ENCODE measurements at regions not wholly inside any gene's neighbourhood (a gene's known extent, or its start where the extent isn't known, plus 50 kb on each side); places are given as distances from the start of the nearest gene placed in this dataset.

DNA sequence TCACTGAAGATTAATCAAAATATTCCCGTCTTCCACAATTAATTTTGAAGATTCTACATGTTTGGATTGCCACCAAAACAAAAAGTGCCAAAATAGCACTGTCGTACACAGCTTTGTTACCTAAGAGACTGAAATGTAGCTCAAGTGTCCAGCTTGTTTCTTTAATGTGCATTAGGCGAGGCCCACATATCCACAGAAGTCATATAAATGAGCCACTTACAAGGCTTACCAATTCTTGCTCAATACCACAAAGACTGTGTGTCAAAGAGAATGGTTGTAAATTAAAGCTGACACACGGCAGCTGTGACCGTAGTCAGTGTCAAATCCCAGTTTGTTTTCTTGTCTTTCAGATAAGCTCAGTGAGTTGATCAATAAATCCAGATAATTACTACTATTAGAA, 639.4 kb upstream of the TBL1XR1 start:
- no peaks in the 10 kb centered on the region for H4K20me1 ChIP-seq (ENCODE audit: control insufficient read depth, insufficient read depth, low read length, poor library complexity, severe bottlenecking)
- POLR2A ChIA-PET, result no interaction called here
- CTCF ChIA-PET, result no interaction called here

DNA sequence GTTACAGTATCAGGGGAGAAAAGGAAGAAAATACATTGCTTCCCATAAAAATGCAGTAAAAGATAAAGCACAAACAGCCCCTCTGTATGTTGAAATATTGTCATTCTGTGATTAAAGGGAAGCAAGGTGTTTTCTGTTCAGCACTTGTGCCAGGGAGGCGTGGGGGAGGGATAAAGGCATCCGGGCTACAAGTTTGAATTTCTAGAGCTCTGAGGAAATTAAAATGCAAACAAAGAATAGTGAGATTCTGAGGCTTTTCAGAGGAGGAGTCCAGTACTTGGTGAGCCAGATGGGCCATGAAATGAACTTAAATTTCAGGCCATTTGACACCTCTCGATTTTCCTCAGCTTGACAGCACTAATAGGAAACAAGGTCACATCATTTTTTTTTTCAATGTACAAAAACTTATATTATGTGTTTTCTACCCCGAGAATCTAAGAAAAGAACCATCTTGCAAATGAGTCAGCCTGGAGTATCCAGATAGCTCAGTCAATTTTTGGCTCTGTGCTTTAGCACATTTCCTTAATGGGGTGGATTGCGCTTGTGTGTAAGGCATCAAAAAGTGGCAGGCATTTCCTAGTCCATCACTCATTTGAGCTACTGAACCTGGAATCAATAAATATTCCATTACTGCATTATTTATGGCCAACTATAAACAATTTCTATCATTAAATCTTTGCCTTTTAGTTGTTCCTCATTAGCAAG, 640.8 kb upstream of the TBL1XR1 start:
- H3K4me1 ChIP-seq (ENCODE audit: control insufficient read depth in 2 of 2, insufficient read depth in 2 of 2, low read length in 2 of 2), result no peaks in the 10 kb centered on the region
- H3K9me3 ChIP-seq (ENCODE audit: control extremely low read depth in 1 of 3, control insufficient read depth in 2 of 3, insufficient read depth in 1 of 3, low read length in 2 of 3), result no peaks in the 10 kb centered on the region
- H3K9me3 Mint-ChIP-seq (ENCODE audit: insufficient read depth), result no peaks in the 10 kb centered on the region
- no peak overlapping the region for H3K27ac Mint-ChIP-seq
- intact Hi-C loops (cut with micrococcal nuclease), result no loop called here
- H3K79me2 ChIP-seq (ENCODE audit: control insufficient read depth, insufficient read depth, low read length), result no peaks in the 10 kb centered on the region
- no peak overlapping the region for H3K4me2 ChIP-seq (replicated peaks; ENCODE audit: low read depth, low read length, poor library complexity, severe bottlenecking)
- H3K9ac ChIP-seq (ENCODE audit: low read length), result no peak overlapping the region
- H3K36me3 ChIP-seq (replicated peaks in 1 of 2; ENCODE audit: control extremely low read depth in 1 of 2, control insufficient read depth in 1 of 2, extremely low read depth in 1 of 2, insufficient read depth in 2 of 2, low read length in 1 of 2), result no peaks in the 10 kb centered on the region
- ChIA-PET CTCF (no interaction called here), POLR2A (no interaction called here)
- no peak overlapping the region for H3K4me3 ChIP-seq (ENCODE audit: control extremely low read depth in 1 of 5, extremely low read depth in 1 of 5, insufficient read depth in 1 of 5, low read depth in 2 of 5, low read length in 4 of 5)
- no peak overlapping the region for H3K27ac ChIP-seq (ENCODE audit: low read length in 2 of 2)
- no peak overlapping the region for H3K4me3 Mint-ChIP-seq
- no peaks in the 10 kb centered on the region for H3K27me3 ChIP-seq (replicated peaks in 1 of 4; ENCODE audit: control extremely low read depth in 1 of 4, control insufficient read depth in 3 of 4, insufficient read depth in 4 of 4, low read length in 3 of 4)
- ATAC-seq (ENCODE audit: low read depth) (no peak), DNase-seq (no peak)
- TF ChIP-seq, protein P1, sequence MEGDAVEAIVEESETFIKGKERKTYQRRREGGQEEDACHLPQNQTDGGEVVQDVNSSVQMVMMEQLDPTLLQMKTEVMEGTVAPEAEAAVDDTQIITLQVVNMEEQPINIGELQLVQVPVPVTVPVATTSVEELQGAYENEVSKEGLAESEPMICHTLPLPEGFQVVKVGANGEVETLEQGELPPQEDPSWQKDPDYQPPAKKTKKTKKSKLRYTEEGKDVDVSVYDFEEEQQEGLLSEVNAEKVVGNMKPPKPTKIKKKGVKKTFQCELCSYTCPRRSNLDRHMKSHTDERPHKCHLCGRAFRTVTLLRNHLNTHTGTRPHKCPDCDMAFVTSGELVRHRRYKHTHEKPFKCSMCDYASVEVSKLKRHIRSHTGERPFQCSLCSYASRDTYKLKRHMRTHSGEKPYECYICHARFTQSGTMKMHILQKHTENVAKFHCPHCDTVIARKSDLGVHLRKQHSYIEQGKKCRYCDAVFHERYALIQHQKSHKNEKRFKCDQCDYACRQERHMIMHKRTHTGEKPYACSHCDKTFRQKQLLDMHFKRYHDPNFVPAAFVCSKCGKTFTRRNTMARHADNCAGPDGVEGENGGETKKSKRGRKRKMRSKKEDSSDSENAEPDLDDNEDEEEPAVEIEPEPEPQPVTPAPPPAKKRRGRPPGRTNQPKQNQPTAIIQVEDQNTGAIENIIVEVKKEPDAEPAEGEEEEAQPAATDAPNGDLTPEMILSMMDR (IDR thresholded peaks at IDR 0.05), result no peak
- no peak for TF ChIP-seq EZH2 (IDR thresholded peaks at IDR 0.05; ENCODE audit: borderline replicate concordance, insufficient read depth, low read depth, low read length, poor library complexity, severe bottlenecking)
- no peaks in the 10 kb centered on the region for H3K4me1 Mint-ChIP-seq
- peaks cover 16% of the 10 kb centered on the region for H3K27me3 Mint-ChIP-seq
- H4K20me1 ChIP-seq (ENCODE audit: control insufficient read depth, insufficient read depth, low read length, poor library complexity, severe bottlenecking), result no peaks in the 10 kb centered on the region
- no peak overlapping the region for H2AFZ ChIP-seq (ENCODE audit: insufficient read depth, low read depth, low read length, poor library complexity, severe bottlenecking)
- WGBS (ENCODE audit: insufficient coverage), result 74% methylated on average over 3 of the region's 5 CpGs

More for the DNA sequence above, 639.4 kb upstream of the TBL1XR1 start:
- no peak overlapping the region for H2AFZ ChIP-seq (ENCODE audit: insufficient read depth, low read depth, low read length, poor library complexity, severe bottlenecking)
- no peak overlapping the region for H3K9ac ChIP-seq (ENCODE audit: low read length)
- DNase-seq, result no peak
- Mint-ChIP-seq H3K27ac (no peak overlapping the region), H3K9me3 (ENCODE audit: insufficient read depth) (no peaks in the 10 kb centered on the region), H3K4me1 (no peaks in the 10 kb centered on the region), H3K4me3 (no peak overlapping the region), H3K27me3 (peaks cover 14% of the 10 kb centered on the region)
- H3K4me2 ChIP-seq (replicated peaks; ENCODE audit: low read depth, low read length, poor library complexity, severe bottlenecking), result no peak overlapping the region
- no peaks in the 10 kb centered on the region for H3K36me3 ChIP-seq (replicated peaks in 1 of 2; ENCODE audit: control extremely low read depth in 1 of 2, control insufficient read depth in 1 of 2, extremely low read depth in 1 of 2, insufficient read depth in 2 of 2, low read length in 1 of 2)
- no peaks in the 10 kb centered on the region for H3K9me3 ChIP-seq (ENCODE audit: control extremely low read depth in 1 of 3, control insufficient read depth in 2 of 3, insufficient read depth in 1 of 3, low read length in 2 of 3)
- H3K4me3 ChIP-seq (ENCODE audit: control extremely low read depth in 1 of 5, extremely low read depth in 1 of 5, insufficient read depth in 1 of 5, low read depth in 2 of 5, low read length in 4 of 5), result no peak overlapping the region
- intact Hi-C loops (cut with micrococcal nuclease), result no loop called here
- no peaks in the 10 kb centered on the region for H3K27me3 ChIP-seq (replicated peaks in 1 of 4; ENCODE audit: control extremely low read depth in 1 of 4, control insufficient read depth in 3 of 4, insufficient read depth in 4 of 4, low read length in 3 of 4)
- no peak overlapping the region for H3K27ac ChIP-seq (ENCODE audit: low read length in 2 of 2)
- no peaks in the 10 kb centered on the region for H3K4me1 ChIP-seq (ENCODE audit: control insufficient read depth in 2 of 2, insufficient read depth in 2 of 2, low read length in 2 of 2)
- WGBS (ENCODE audit: insufficient coverage), result 88% methylated on average over 1 of the region's 5 CpGs
- TF ChIP-seq, protein P1 (IDR thresholded peaks at IDR 0.05), result no peak
- TF ChIP-seq EZH2 (IDR thresholded peaks at IDR 0.05; ENCODE audit: borderline replicate concordance, insufficient read depth, low read depth, low read length, poor library complexity, severe bottlenecking), result no peak
- no peaks in the 10 kb centered on the region for H3K79me2 ChIP-seq (ENCODE audit: control insufficient read depth, insufficient read depth, low read length)
- ATAC-seq (ENCODE audit: low read depth), result no peak
